ENCODE measurements at regions not wholly inside any gene's neighbourhood (a gene's known extent, or its start where the extent isn't known, plus 50 kb on each side); places are given as distances from the start of the nearest gene placed in this dataset.
A peak's percentile ranks its signal among the peaks of the same experiment; 100 is the strongest.

- no peak for DNase-seq (ENCODE audit: low read depth)
- in situ Hi-C loops (cut with HindIII; ENCODE audit: low pct_unique_long_range_greater_than_20kb, low sequenced_read_pairs), result no loop called here
Measured at GRCh38 chr2:129748653-129749052, 230.8 kb upstream of the RAB6C start.

- DNase-seq (ENCODE audit: low read depth), result no peak
- in situ Hi-C loops (cut with HindIII; ENCODE audit: low pct_unique_long_range_greater_than_20kb, low sequenced_read_pairs), result no loop called here
Measured at GRCh38 chr2:129751409-129751808, 228.1 kb upstream of the RAB6C start.

- in situ Hi-C loops (cut with HindIII; ENCODE audit: low pct_unique_long_range_greater_than_20kb, low sequenced_read_pairs), result no loop called here
- peak; percentile 12 for DNase-seq (ENCODE audit: low read depth)
Measured at GRCh38 chr2:129752176-129752575, 227.3 kb upstream of the RAB6C start.

- DNase-seq (ENCODE audit: low read depth), result no peak
- in situ Hi-C loops (cut with HindIII; ENCODE audit: low pct_unique_long_range_greater_than_20kb, low sequenced_read_pairs), result no loop called here
Measured at GRCh38 chr2:129752686-129753085, 226.8 kb upstream of the RAB6C start.

GRCh38 chr2:129753261-129753660 lies 226.2 kb upstream of the RAB6C start:
- DNase-seq (ENCODE audit: low read depth), result no peak
- in situ Hi-C loops (cut with HindIII; ENCODE audit: low pct_unique_long_range_greater_than_20kb, low sequenced_read_pairs), result no loop called here

GRCh38 chr2:129754421-129754820 lies 225.0 kb upstream of the RAB6C start:
- in situ Hi-C loops (cut with HindIII; ENCODE audit: low pct_unique_long_range_greater_than_20kb, low sequenced_read_pairs), result no loop called here
- no peak for DNase-seq (ENCODE audit: low read depth)

- in situ Hi-C loops (cut with HindIII; ENCODE audit: low pct_unique_long_range_greater_than_20kb, low sequenced_read_pairs), result no loop called here
- no peak for DNase-seq (ENCODE audit: low read depth)
Measured at GRCh38 chr2:129754831-129755230, 224.6 kb upstream of the RAB6C start.

- no peak for DNase-seq (ENCODE audit: low read depth)
- in situ Hi-C loops (cut with HindIII; ENCODE audit: low pct_unique_long_range_greater_than_20kb, low sequenced_read_pairs), result no loop called here
Measured at GRCh38 chr2:129755786-129756185, 223.7 kb upstream of the RAB6C start.

GRCh38 chr2:129756276-129756675 lies 223.2 kb upstream of the RAB6C start:
- no peak for DNase-seq (ENCODE audit: low read depth)
- in situ Hi-C loops (cut with HindIII; ENCODE audit: low pct_unique_long_range_greater_than_20kb, low sequenced_read_pairs), result no loop called here

- in situ Hi-C loops (cut with HindIII; ENCODE audit: low pct_unique_long_range_greater_than_20kb, low sequenced_read_pairs), result no loop called here
- DNase-seq (ENCODE audit: low read depth), result no peak
Measured at GRCh38 chr2:129757366-129757914, 222.0 kb upstream of the RAB6C start.

GRCh38 chr2:129757915-129758783 lies 221.3 kb upstream of the RAB6C start:
- in situ Hi-C loops (cut with HindIII; ENCODE audit: low pct_unique_long_range_greater_than_20kb, low sequenced_read_pairs), result no loop called here
- DNase-seq (ENCODE audit: low read depth), result no peak

GRCh38 chr2:129758784-129759471 lies 220.5 kb upstream of the RAB6C start:
- no peak for DNase-seq (ENCODE audit: low read depth)
- in situ Hi-C loops (cut with HindIII; ENCODE audit: low pct_unique_long_range_greater_than_20kb, low sequenced_read_pairs), result no loop called here

- in situ Hi-C loops (cut with HindIII; ENCODE audit: low pct_unique_long_range_greater_than_20kb, low sequenced_read_pairs), result no loop called here
- DNase-seq (ENCODE audit: low read depth), result no peak
Measured at GRCh38 chr2:129759472-129760010, 219.9 kb upstream of the RAB6C start.

- no peak for DNase-seq (ENCODE audit: low read depth)
- in situ Hi-C loops (cut with HindIII; ENCODE audit: low pct_unique_long_range_greater_than_20kb, low sequenced_read_pairs), result no loop called here
Measured at GRCh38 chr2:129760669-129761068, 218.8 kb upstream of the RAB6C start.

GRCh38 chr2:129761569-129762021 lies 217.9 kb upstream of the RAB6C start:
- in situ Hi-C loops (cut with HindIII; ENCODE audit: low pct_unique_long_range_greater_than_20kb, low sequenced_read_pairs), result no loop called here

GRCh38 chr2:129762386-129763189 lies 216.9 kb upstream of the RAB6C start:
- in situ Hi-C loops (cut with HindIII; ENCODE audit: low pct_unique_long_range_greater_than_20kb, low sequenced_read_pairs), result no loop called here
- no peak for DNase-seq (ENCODE audit: low read depth)

More at GRCh38 chr2:129761569-129762021, 217.9 kb upstream of the RAB6C start:
- DNase-seq (ENCODE audit: low read depth), result no peak

- no peak for DNase-seq (ENCODE audit: low read depth)
- in situ Hi-C loops (cut with HindIII; ENCODE audit: low pct_unique_long_range_greater_than_20kb, low sequenced_read_pairs), result no loop called here
Measured at GRCh38 chr2:129763190-129763846, 216.1 kb upstream of the RAB6C start.

GRCh38 chr2:129763966-129764365 lies 215.5 kb upstream of the RAB6C start:
- DNase-seq (ENCODE audit: low read depth), result no peak
- in situ Hi-C loops (cut with HindIII; ENCODE audit: low pct_unique_long_range_greater_than_20kb, low sequenced_read_pairs), result no loop called here

All from Caki2 (cell line).